HG03432 (cell line): ENCODE measurements at regions not wholly inside any gene's neighbourhood (a gene's known extent, or its start where the extent isn't known, plus 50 kb on each side); places are given as distances from the start of the nearest gene placed in this dataset.
"Not testable (repeated sequence)": the region's sequence is repeated elsewhere in the genome, so short reads cannot be mapped to it uniquely, and the experiment has no call there.

ENCODE experiments used
- ATAC-seq: cut with Tn5 transposase; IDR thresholded peaks from one replicate; pipeline ENCODE4 v1.9.1; 2021; ENCODE audit warnings: mild to moderate bottlenecking, moderate library complexity; ENCODE audit not compliant: unreplicated experiment

DNA sequence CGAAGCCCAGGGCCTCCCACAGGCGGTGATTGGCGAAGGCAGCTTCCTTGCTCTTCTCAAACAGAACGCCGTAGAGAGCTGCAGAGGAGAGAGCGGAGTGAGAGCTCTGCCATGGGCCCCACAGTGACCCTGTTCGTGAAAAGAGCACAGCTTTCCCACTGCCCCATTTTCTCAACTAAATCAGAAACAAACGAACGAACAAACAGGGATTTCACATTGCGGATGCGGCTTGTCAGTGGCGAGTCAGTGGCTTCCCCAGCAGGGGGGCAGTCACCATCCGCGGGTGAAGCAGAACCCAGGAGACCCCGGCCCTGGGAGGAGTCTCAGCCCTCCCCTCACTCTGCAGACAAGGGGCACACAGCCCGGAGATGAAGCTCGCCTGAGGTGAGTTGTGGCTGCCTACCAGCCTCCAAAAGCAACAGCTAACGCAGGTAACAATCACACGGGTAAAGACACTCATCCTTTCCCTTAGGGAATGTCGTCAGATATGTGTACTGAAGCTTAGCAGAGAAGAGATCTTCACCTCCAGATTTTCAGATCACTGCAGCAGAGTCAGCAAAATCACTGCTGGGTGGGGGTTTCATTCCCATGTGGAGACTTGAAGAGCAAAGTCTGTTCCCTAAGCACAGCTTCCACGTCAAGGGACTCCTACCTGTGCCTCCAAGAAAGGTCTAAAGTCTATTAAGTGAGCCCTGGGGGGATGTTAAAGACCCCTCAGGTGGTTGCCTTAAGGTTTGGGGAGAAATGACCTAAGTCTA lies 51.2 kb upstream of the GPR31 start:
- ATAC-seq = no peak

DNA sequence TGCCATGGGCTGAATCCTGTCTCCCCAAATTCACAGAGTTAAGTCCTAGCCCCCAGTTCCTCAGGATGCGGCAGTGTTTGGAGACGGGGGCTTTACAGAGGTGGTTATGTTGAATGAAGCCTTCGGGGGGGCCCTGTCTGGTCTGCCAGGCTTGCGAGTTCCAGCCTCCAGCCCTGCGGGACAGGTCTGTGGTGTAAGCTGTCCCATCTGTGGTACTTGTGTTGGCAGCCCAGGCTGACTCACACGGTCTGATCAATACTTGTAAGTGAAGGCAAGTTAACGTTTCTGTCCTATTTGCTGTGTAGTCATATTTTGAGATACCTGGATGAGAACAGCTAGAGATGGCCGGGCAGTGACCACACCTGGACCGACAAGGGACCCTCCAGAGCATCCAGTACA lies 51.8 kb upstream of the GPR31 start:
- ATAC-seq = no peak

DNA sequence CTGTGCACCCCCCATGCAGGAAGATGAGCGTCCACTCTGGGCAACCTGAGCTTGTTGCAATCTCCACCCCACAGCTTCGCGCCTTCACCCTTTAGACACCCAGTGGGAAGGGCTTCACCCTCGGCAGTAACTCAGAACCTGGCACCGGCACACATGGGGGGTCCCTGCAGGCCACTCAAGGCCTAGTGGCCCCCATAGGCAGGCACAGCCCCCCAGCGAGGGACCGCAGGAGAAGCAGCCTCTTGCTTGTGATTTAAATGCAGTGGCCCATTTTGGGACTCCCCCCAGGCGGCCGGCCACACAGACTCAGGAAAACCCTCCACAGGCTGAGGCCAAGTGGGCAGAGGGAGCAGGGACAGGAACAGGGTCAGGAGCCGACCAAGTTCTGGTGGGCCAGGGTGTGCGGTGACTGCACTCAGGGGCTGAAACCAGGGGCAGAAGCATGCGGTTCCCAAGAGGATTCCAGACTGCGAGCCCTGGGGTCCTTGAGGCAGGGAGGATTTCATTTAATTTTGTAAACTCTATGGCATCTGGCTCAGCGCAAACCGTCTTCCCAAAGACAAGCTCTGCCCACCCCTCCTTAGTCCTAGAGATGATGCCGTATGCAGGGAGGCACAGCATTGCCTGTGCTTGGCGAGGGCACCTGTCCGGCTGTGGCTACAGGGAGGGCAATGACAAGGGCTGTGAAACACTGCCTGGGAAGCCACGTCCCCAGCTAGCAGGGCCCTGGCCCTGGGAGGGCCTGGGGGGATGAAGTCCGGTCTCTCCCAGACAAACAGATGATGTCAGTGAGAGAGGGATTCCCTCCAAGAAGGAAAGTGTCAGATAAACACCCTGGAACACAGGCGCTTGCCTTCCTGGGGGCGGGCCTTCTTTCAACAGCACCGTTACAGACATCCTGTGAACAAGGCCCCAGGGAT lies 52.9 kb upstream of the GPR31 start:
- no peak for ATAC-seq

DNA sequence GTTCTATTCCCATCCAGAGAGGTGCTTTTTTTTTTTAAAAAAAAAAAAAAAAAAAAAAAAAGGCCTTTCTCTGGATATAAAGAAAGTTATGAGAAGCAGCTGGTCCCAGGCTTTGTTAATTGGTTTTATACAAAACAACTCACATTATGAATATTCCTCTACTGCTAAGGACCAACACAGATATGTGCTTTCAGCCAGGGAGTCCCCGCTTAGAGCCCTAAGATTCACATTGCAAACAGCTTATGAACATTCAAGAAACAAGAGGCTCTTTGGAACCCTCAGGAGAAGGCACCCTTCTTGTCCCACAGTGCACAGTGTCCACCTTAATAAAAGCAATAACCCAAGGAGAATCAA lies 53.5 kb upstream of the GPR31 start:
- no peak for ATAC-seq

DNA sequence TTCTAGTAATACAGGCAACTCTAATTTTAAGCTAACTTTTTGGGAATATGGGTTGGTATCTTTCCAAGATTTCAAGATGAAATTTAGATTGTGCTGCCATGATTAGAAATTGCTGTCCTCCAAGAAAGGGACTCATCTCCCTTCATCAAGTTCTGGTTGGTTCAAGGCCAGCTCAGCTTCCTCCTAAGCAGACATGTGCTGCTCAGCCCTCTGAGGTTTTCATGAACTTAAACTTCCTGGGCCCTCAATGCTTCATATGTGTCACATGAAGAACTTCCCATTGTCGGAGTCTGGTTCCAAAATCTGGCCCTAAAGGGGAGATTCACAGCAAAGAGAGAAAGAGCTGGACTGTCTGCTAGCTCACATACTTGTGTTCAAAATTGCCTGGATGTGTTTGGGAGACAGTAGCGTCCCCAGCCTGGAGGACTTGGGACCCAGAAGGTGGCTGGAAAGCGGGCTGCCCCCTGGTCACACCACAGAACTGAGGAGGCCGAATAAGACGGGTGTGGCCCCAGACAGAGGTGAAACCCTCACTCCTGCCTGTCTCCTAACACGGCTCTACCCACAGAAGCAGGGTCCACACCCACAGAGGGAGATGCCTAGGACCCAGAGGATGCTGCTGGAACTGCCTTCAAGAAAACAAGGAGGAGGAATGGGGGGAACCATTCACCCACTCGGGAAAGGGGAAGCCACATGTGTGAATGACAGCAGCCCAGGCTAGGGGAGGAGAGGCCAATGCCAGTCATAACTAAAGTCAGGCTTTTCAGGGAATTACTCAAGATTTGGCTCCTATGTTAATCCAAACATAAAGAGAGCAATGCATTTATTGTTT lies 54.3 kb upstream of the GPR31 start:
- ATAC-seq = peak; percentile 28

DNA sequence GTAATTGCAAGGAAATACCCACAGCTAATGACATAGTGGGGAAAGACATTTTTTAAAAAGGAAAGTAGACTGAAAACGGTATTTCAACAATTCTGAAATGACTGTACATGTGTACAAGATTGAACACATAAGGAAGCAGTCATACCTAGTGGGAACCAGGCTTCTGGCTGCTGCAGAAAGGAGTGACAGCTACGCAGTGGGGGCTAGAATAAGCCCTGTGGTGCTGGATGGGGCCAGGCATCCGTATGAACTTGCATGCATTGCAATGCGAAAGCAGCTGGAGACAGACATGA lies 54.9 kb upstream of the GPR31 start:
- ATAC-seq = peak; percentile 83

DNA sequence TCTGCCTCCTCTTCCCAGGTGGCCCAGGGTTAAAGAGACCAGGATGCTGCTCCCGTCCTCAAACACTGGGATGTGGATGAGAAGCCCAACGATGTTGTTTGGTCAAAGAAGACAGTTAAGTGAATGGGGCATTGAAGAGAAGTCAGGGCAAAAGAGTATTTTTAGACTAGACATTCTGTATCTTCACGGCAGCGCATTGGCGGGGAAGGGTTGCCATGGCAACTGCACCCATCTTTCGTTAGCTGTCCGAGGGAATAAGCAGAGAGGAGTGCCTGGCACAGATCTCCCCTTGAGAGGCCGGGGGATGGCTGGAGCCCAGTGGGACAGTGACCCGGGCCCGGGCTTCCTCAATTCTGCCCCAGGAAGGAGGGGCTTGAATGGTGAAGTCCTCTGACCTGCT lies 56.4 kb upstream of the GPR31 start:
- no peak for ATAC-seq

DNA sequence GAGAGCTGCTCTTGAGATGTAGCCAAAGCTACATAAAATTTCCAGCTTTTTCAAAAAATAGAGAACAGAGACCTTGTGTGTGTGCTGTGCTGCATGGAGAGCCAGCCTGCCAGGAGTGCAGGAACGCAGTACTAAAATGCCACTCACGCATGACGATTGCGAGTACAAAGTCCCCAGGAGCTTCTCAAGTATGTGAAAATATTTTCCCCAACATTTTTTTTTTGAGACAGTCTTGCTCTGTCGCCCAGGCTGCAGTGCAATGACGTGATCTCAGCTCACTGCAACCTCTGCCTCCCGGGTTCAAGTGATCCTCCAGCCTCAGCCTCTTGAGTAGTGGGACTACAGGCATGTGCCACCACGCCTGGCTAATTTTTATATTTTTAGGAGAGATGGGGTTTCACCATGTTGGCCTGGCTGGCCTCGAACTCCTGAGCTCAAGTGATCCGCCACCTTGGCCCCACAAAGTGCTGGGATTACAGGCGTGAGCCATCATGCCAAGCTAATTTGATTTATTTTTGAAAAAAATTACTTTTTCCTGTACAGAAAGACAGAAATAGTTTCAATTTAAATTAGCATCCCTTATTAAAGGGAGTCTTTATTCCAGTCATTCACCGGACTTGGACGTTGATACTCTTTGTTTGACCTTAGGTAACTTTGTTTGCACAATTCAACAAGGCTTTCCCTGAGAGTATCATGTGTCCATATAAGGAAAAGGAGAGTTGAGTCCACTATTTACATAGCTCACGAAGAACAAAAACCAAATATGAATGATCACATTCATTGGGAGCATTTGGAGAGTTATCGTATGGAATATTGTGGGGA lies 57.9 kb upstream of the GPR31 start:
- ATAC-seq = not testable (repeated sequence)

DNA sequence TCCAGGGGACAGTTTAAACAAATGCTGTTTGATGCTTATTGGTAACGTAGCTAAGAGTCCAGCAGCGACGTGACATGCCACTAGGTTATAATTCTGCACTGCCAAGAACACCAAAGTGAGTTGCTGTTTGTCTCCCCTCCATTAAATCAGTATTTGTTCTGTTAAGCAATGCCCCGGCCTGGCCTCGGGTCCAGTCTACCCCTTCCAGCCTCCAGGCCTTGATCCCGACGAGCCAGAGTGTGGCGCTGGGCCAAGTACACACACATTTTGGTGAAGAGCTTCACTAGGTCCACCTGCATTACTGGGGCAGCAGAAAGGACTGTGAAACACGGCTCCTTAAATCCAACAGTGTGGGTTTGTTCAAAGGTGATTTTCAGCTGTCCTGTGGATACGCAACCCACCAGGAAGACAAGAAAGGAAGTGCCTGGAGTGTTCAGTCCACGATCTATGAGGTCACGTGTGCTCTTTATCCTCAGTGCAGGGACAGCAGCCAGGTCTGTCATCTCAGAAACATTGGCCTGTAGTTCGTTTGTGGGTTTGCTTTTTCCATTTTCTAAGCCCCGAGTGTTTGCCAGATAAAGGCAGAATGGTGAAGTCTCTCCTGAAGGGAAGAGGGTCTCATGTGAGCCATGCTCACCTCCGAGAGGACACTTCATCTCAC lies 58.7 kb upstream of the GPR31 start:
- ATAC-seq = not testable (repeated sequence)

DNA sequence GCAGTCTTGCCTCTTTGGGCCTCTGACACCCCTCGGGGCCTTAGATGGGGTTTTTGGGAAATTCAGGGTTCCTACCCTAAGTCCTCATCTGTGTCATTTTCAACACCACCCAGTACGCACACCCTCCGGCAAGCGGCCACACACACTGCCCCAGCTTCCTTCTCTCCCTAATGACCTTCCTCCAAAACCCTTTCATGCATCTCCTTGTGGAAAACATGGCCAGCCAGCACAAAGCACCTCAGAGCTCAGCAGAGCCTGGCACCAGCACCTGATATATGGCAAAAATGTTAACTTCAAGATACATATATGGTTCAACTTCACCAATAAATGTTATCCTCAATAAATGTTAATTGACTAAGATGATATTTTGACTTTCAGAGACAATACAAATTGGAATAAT lies 59.3 kb upstream of the GPR31 start:
- ATAC-seq = not testable (repeated sequence)

DNA sequence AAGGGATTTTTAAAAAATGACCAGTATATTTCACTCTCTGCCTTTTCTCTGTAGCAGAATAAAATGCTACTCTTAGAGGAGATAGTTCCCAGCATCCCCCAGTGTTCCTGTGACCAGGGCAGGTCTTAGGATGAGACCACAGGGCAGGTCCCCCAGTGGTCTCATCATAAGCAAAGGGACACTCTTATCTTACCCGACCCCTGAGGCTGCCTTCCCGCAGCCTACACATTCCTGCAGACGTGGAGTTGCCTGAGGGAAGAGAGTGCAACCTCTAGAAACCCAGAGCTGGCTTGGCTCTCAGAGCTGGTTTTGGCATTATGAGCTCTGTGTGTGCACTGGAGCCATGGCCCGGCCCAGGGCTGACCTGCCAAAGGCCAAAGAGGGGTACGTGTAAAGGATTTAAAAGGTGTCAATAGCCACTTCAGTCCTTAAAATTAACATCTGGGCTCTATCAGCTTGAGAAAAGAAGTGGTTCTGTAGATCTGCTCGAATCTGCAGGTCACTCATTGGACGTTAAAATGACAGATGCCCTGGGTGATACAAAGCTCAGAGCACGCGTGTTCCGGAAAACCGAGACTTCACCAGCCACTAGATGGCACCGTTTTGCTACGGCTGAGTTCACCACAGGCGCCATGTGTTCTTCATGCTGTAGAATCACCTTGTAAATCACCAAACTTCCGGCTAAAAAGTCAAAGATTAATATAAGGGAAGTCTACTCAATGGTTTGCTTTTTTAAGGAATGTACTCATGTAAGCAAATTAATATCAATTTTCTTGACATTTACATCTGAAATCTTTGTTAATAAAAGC lies 60.4 kb upstream of the GPR31 start:
- ATAC-seq = peak; percentile 59

DNA sequence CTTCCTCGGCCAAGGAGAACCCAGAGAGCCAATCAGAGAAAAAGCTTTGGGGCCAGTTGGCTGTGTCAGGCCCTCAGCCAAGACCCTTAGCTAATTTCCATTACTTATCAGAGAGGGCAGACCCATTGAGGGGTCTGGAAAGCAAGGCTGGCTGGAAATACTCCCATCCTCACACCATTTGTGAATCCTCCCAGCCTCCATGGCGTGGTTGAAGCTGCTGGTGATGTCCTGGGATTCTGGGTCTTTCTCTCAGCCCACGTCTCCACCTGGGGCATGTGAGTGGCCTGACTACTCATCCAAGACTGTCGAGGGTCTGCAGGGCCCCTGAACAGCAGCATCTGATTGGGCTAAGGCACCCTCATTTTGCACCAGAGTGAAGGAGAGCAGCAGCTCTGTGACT lies 61.3 kb upstream of the GPR31 start:
- not testable (repeated sequence) for ATAC-seq

DNA sequence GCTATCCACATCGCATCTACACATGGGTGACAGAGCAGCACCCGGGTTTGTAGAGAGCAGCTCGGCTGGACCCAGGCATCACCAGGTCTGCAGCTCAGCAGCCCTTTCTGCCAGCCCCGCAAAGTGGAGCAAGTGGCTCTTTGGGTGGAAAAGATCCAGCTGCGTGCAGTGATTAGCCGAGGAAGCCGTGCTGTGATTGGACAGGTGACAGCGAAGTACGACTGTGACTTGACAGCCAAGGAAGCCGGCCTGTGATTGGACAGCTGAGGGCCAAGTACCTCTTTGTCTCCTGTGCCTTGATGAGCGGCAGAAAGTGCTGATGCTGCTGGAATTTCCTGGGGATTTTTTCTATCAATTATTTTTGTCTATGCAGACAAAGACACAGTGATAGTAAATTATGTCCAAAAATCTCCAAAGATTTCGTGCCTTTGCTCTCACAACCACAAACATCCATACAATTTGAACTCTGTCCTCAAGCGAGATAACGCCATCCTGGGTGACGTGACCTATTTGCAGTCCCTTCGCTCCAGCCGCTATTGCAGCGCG lies 62.3 kb upstream of the GPR31 start:
- no peak for ATAC-seq

DNA sequence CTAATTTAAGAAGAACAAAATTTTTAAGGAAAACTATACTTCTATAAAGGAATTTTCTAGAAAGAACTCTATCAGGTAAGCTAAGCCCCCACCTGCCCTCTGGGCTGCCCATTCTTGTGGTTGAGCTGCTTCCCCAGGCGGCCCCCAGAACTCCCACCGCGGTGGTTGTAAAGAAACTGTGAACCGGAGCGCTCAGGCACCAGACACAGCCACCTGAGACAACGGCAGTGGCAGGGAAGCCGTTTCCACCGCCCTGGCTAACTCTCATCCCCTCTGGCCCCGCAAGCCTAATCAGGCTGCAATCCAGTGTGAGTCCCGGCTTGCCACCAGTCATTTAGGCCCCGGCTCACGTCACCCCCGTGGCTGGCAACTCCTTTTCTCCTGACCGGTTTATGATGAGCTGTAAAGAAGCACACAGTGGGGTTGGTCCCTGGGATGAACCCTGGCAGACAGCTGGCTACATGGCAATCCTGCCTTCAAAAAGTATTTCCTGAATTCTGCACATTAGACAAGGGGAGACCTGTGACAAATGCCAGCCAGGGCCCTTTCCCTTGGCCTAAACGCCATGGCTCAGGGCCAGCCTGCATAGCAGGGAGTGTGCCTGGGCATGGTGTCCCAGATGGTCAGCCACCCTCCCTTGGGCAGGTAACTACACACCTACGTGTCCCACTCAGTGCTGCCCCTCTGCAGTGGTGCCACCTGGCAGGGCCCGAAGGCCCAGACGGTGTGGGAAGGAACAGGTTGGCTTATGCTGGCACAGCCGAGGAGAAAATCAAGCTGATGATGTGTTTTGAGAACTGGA lies 63.8 kb upstream of the GPR31 start:
- no peak for ATAC-seq

DNA sequence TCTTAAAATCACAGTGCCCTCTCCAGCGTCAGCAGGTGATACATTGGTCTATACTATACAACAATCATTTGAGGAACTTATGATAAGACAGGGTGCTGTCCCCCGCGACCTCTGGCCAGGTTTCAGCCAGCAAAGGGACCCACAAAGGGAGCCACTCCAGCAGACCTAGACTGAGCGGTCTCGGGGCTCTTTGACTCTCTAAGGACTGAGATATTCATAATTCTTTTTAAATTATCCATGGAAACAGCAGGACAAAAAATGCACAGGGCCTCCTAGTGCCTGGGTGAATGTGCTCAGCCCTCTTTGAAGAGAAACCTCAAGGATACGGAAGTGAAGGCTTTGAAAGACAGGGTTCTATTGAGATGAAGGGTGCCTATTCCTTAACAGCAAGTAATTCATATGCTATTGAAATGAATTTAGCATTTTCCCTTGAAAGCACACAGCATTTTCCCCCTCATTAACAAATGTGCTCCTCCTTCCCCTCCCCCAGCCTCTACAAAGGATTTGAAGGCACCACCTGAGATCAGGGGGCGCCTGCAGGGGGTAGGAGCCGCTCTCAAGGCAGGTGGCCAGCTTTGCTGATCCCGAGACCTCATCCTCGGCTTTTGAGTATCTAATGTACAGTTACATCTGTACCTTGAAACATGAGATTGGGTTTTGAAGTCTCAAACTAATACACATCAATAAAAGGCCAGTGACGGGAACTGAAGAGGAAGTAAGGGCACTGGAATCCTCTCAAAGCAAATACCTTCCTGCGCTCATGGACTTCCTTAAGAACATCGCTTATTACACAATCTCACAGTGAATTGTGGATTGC lies 65.3 kb upstream of the UNC93A start:
- not testable (repeated sequence) for ATAC-seq

DNA sequence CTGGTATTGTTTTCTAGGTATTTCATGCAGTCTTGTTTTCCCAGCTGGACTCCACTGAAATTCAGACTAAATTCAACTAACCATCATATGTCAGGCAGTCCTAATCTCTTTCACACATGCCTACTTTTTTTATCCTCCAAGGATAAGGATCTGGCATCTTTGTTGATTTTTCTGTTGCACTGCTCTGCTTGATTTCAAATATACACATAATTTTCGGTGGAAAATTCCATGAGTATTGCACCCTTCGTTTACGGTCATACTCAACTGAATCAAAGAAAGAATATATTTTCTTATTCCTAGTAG lies 64.8 kb upstream of the UNC93A start:
- no peak for ATAC-seq

DNA sequence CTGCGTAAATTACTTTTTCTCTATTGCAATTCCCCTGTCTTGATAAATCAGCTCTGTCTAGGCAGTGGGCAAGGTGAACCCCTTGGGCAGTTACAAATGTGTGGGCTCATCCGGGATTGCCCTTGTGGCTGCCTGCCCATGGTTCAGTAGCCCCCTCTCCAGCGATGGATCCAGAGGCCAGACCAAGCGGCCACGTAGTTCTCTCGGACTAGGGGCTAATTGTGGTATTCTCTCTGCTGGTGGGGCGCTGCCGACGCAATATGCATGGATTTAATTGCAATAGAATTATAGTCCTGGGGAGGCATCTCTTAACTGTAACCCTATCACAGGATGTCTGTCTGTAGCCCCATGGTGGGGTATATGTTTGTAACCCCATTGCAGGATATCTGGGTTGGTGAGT lies 64.3 kb upstream of the UNC93A start:
- ATAC-seq = no peak

DNA sequence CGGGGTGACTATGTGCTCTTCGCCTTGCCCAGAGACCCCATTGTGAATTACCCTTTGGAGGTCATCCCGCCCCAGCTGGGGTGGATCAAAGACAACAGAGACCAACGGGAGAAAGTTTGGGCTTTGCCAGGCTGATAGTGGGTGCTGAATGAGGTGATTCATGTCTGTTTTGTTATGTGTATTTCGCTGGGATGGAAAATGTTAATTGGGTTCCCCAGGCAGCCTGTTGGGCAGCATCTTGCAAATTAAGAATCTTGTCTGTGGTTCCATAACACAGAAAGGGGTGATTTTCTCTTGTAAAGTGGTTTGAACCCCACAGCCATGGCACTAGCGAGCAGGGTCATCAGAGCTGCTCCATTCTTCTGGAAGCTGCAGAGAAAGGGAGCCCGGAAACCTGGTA lies 63.1 kb upstream of the UNC93A start:
- no peak for ATAC-seq
